ENCODE measurements at regions not wholly inside any gene's neighbourhood (a gene's known extent, or its start where the extent isn't known, plus 50 kb on each side); places are given as distances from the start of the nearest gene placed in this dataset.
"Not testable (repeated sequence)": the region's sequence is repeated elsewhere in the genome, so short reads cannot be mapped to it uniquely, and the experiment has no call there.

- TF ChIP-seq CTCF (IDR thresholded peaks at IDR 0.05; ENCODE audit: low read depth, low read length); POLR2A (IDR thresholded peaks at IDR 0.05; ENCODE audit: extremely low read depth, insufficient read length): not testable (repeated sequence)
Observed at GRCh38 chr15:45817578-45817977, 182.7 kb downstream of the SQOR start.
